IMR-90 (cell line): ENCODE measurements at regions not wholly inside any gene's neighbourhood (a gene's known extent, or its start where the extent isn't known, plus 50 kb on each side); places are given as distances from the start of the nearest gene placed in this dataset.

Source experiments
- CTCF ChIP-seq: conservative IDR thresholded peaks from 2 replicates; pipeline ENCODE4 v1.5.1; 2012; ENCODE audit warnings: mild to moderate bottlenecking, low read depth, low read length, improper control_type of control experiment
- NFE2L2 ChIP-seq: fragments of 150-350 bp; IDR thresholded peaks from 2 replicates; pipeline ENCODE4 v1.6.1; 2016; ENCODE audit warnings: low read depth, mild to moderate bottlenecking, low read length
- POLR2A ChIP-seq: IDR thresholded peaks from 2 replicates; pipeline ENCODE4 v1.6.1; 2012; ENCODE audit warnings: mild to moderate bottlenecking, low read depth, low read length
- RFX5 ChIP-seq: IDR thresholded peaks from 2 replicates; pipeline ENCODE4 v1.8.0; 2012; ENCODE audit warnings: low read depth, mild to moderate bottlenecking, low read length, moderate library complexity
- USF2 ChIP-seq: fragments of 150-350 bp; IDR thresholded peaks from 2 replicates; pipeline ENCODE4 v1.6.1; 2017; ENCODE audit warnings: mild to moderate bottlenecking, antibody characterized with exemption, low read length, low read depth

GRCh38 chr2:100702438-100703109 is 117.4 kb upstream of the NPAS2 start:
- TF ChIP-seq POLR2A (no peak), NFE2L2 (no peak), USF2 (no peak), RFX5 (no peak), CTCF (no peak)
